Osteocyte (in vitro differentiated cells): ENCODE measurements at regions not wholly inside any gene's neighbourhood (a gene's known extent, or its start where the extent isn't known, plus 50 kb on each side); places are given as distances from the start of the nearest gene placed in this dataset.

Experiments used
- DNase-seq: peaks from one replicate; pipeline ENCODE4 v3.0.0; 2021; ENCODE audit warnings: mixed read lengths; ENCODE audit not compliant: unreplicated experiment; ENCODE audit errors: extremely low spot score
- H3K27ac Mint-ChIP-seq: one replicate; pipeline ENCODE4 v1.8.0; 2021; ENCODE audit warnings: mild to moderate bottlenecking, mixed read lengths; ENCODE audit not compliant: unreplicated experiment
- H3K27me3 Mint-ChIP-seq: one replicate; pipeline ENCODE4 v1.8.0; 2021; ENCODE audit warnings: mixed read lengths; ENCODE audit not compliant: unreplicated experiment
- H3K36me3 Mint-ChIP-seq: one replicate; pipeline ENCODE4 v1.8.0; 2021; ENCODE audit warnings: mixed read lengths; ENCODE audit not compliant: unreplicated experiment
- H3K4me1 Mint-ChIP-seq: one replicate; pipeline ENCODE4 v1.8.0; 2021; ENCODE audit warnings: mixed read lengths; ENCODE audit not compliant: unreplicated experiment
- H3K4me3 Mint-ChIP-seq: one replicate; pipeline ENCODE4 v1.8.0; 2021; ENCODE audit warnings: mild to moderate bottlenecking, moderate library complexity, mixed read lengths; ENCODE audit not compliant: unreplicated experiment
- H3K9me3 Mint-ChIP-seq: one replicate; pipeline ENCODE4 v1.8.0; 2021; ENCODE audit warnings: mixed read lengths; ENCODE audit not compliant: unreplicated experiment
- CTCF ChIP-seq: fragments of 200-600 bp; sonication (generic); IDR thresholded peaks from 2 replicates; pipeline ENCODE4 v1.5.0; 2021; ENCODE audit warnings: antibody characterized with exemption, mild to moderate bottlenecking, moderate library complexity

GRCh38 chr13:74562381-74562780 lies 428.2 kb upstream of the KLF12 start:
- H3K9me3 Mint-ChIP-seq: peaks cover 3% of the 10 kb centered on the region
- TF ChIP-seq CTCF: no peak
- no peaks in the 10 kb centered on the region for H3K27me3 Mint-ChIP-seq
- DNase-seq: no peak
- no peaks in the 10 kb centered on the region for H3K36me3 Mint-ChIP-seq
- no peak overlapping the region for H3K27ac Mint-ChIP-seq
- H3K4me1 Mint-ChIP-seq: peaks cover 15% of the 10 kb centered on the region
- no peak overlapping the region for H3K4me3 Mint-ChIP-seq

- H3K27ac Mint-ChIP-seq: no peak overlapping the region
- peaks cover 3% of the 10 kb centered on the region for H3K9me3 Mint-ChIP-seq
- no peak for TF ChIP-seq CTCF
- H3K27me3 Mint-ChIP-seq: no peaks in the 10 kb centered on the region
- DNase-seq: no peak
- no peak overlapping the region for H3K4me3 Mint-ChIP-seq
- H3K4me1 Mint-ChIP-seq: peaks cover 15% of the 10 kb centered on the region
- no peaks in the 10 kb centered on the region for H3K36me3 Mint-ChIP-seq
Observed at GRCh38 chr13:74561155-74561554, 427.0 kb upstream of the KLF12 start.

GRCh38 chr13:74560325-74560724 lies 426.1 kb upstream of the KLF12 start:
- peak overlapping the region; percentile 56 for H3K27ac Mint-ChIP-seq
- no peak for TF ChIP-seq CTCF
- H3K36me3 Mint-ChIP-seq: no peaks in the 10 kb centered on the region
- no peak overlapping the region for H3K4me3 Mint-ChIP-seq
- H3K9me3 Mint-ChIP-seq: peaks cover 3% of the 10 kb centered on the region
- DNase-seq: no peak
- no peaks in the 10 kb centered on the region for H3K27me3 Mint-ChIP-seq
- H3K4me1 Mint-ChIP-seq: peaks cover 16% of the 10 kb centered on the region

- no peak overlapping the region for H3K27ac Mint-ChIP-seq
- no peak for DNase-seq
Observed at GRCh38 chr13:74557870-74558269, 423.7 kb upstream of the KLF12 start.

More at GRCh38 chr13:74557870-74558269, 423.7 kb upstream of the KLF12 start:
- no peaks in the 10 kb centered on the region for H3K9me3 Mint-ChIP-seq
- peaks cover 37% of the 10 kb centered on the region for H3K4me1 Mint-ChIP-seq
- no peak for TF ChIP-seq CTCF
- H3K36me3 Mint-ChIP-seq: no peaks in the 10 kb centered on the region
- H3K27me3 Mint-ChIP-seq: no peaks in the 10 kb centered on the region
- no peak overlapping the region for H3K4me3 Mint-ChIP-seq
